CD4-positive, alpha-beta T cell treated with Interleukin-17A for 1 hour (primary cell): ENCODE measurements at regions not wholly inside any gene's neighbourhood (a gene's known extent, or its start where the extent isn't known, plus 50 kb on each side); places are given as distances from the start of the nearest gene placed in this dataset.
"Not testable (repeated sequence)": the region's sequence is repeated elsewhere in the genome, so short reads cannot be mapped to it uniquely, and the experiment has no call there.

Source experiments
- DNase-seq: peaks from one replicate; pipeline ENCODE4 v3.0.0-alpha.2; 2020

- no peak for DNase-seq
Observed at GRCh38 chrX:150254909-150255308, 108.2 kb upstream of the MAMLD1 start.

GRCh38 chrX:150255441-150256296 lies 107.4 kb upstream of the MAMLD1 start:
- DNase-seq, result no peak

GRCh38 chrX:150256297-150256650 lies 106.8 kb upstream of the MAMLD1 start:
- no peak for DNase-seq

DNA sequence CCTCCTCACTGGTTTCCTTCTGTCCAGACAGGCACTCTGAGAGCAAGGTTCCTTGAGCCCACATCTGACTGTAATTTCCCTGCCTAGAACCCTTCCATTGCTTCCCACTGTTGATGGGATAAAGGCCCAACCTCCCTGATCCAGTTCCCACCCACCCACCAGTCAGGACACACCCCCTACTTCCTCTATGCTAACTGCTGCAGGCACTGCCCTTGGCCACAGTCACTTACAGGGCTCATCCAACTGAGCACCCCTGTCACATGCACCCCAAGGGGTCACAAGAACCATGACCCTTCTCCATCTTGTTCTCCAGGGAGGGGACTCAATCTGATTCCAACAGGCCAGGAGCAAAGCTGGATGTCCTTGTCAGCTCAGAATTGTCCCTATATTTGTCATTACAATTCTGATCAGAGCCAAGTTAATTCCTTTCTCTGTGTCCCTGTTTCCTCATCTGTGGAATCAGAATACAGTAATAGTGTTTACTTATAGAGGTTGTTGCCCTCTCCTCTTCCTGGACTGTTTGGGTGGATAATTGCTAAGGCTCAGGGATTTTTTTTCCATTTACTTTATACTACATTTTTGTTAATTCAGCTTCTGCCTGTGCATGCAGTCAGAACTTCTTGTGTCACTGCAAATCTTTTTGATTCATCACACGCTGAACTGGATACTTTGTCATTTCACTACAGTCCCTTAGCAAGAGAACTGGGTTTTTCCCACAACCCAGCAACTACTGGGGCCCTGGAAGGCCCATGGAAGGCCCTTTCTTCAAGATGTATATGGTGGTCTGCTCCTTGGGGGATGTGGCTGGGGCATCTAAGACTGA lies 105.6 kb upstream of the MAMLD1 start:
- DNase-seq, result no peak

GRCh38 chrX:150258176-150258425 lies 105.0 kb upstream of the MAMLD1 start:
- no peak for DNase-seq

GRCh38 chrX:150258463-150259430 lies 104.4 kb upstream of the MAMLD1 start:
- no peak for DNase-seq

GRCh38 chrX:150262456-150262855 lies 100.7 kb upstream of the MAMLD1 start:
- no peak for DNase-seq

DNA sequence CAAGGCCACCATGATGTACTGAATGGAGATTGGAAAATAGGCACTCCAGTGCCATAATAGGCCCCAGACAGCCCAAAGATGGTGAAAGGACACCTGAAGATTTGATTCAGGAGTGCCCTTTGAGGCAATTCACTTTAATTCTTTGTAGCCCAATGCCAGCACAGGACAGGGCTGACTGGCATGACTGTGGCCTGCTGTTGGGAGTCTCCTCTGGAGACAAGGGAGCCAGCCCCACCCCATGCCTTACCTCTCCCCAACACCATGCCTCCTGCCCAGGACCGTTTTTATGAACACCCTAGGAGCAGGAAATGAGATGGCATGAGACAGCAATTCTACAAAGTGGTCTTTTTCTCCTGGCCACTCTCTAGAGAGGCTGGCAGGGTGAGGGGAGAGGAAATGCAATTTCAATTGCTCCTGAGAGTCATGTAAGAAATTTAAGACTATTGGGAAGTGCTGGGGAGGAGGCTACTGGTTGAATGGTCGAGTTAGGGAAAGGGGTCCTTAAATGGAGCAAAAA lies 94.2 kb upstream of the MAMLD1 start:
- no peak for DNase-seq

GRCh38 chrX:150269605-150270254 lies 93.4 kb upstream of the MAMLD1 start:
- no peak for DNase-seq

DNA sequence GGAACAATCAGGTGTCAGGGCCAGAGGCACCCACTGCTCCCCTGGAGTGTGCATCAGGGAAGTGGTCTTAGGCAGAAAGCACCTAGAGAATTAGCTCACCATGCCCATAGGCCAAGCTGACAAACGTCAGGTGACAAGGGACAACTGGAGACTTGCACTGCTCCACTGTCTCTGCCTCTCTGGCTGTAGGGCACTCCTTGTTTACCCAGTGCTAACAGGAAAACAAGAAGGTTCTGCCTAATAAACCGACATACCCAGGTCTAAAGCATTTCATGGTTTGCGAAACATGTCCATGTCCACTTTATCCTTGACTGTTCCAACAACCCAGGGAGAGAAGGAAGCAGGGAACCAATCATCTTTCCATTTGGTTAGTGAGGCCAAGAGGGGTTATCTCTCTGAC lies 92.5 kb upstream of the MAMLD1 start:
- DNase-seq, result no peak

DNA sequence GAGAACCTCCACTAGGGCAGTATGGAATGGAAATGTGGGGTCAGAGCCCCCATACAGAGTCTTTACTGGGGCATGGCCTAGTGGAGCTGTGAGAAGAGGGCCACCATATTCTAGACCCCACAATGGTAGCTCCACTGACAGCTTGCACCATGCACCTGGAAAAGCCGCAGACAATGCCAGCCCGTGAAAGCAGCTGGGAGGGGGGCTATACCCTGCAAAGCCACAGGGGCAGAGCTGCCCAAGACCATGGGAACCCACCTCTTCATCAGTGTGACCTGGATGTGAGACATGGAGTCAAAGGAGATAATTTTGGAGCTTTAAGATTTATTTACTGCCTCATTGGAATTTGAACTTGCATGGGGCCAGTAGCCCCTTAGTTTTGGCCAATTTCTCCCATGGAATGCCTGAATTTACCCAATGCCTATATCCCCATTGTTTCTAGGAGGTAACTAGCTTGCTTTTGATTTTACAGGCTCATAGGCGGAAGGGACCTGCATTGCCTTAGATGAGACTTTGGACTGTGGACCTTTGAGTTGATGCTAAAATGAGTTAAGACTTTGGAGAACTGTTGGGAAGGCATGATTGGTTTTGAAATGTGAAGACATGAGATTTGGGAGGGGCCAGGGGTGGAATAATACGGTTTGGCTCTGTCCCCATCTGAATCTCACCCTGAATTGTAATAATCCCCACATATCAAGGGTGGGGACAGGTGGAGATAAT lies 89.4 kb upstream of the MAMLD1 start:
- not testable (repeated sequence) for DNase-seq

DNA sequence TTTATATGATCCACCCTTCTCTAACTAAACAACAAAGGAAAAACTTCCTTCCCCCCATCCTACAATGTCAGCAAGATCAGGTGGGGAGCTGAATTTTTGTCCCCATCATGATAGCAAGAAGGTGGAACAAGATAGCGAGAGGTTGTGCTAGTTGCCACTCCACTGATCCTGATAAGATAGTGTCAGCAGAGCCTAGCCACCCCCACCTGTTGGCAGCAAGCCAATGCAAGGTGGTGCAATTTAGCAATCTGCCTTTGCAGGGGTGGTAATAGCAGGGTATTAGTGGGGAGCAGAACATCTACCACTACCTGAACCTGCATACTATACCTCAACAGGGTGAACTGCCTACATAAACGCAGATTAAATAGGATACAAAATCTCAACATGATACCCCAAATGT lies 80.2 kb upstream of the MAMLD1 start:
- no peak for DNase-seq

GRCh38 chrX:150291014-150291413 lies 72.1 kb upstream of the MAMLD1 start:
- no peak for DNase-seq

- no peak for DNase-seq
Observed at GRCh38 chrX:150293311-150294013, 69.7 kb upstream of the MAMLD1 start.

DNA sequence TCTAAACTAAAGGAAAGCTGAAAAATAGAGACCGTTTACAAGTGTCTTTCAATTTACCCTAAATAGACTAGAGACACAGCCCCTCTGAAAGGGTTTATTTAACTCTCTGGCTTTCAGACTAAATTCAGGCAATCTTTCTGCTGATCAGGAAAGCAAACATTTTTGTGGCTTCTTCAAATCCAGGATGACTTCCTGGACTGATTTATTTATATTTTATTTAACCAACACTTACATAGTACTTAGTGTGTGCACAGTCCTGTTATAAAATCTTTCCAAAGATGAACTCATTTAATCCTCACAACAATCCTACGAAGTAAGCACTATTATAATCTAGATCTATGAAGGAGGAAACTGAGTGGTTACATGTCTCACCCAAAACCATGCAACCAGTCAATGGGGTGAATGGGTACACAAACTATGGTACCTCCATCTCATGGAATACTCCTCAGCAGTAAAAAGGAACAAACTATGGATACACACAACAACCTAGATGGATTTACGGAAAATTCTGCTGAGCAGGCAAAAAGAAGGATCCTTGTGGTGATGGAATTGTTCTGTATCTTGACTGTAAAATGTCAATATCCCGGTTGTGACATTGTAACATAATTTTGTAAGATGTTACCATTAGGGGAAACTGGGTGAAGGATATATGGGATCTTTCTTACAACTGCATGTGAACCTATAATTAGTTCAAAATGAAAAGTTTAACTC lies 64.1 kb upstream of the MAMLD1 start:
- DNase-seq, result no peak

DNA sequence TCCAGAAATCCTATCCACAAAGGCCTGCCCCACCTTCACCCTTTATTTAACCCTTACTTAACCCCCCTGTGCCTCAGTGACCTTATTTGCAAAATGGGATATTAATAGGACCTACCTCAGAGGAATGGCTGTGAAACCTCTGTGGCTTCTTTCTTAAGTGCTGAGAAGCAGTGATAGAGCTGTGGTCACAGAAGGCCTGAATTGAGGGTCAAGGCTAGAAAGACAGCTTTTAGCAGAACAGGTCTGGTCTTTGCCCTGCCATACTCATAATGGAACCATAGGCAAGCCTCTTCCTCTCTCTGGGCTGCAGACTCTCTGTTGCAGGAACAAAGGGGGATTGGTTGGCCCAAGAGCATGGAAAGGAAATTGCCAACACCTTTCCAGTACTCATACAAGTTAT lies 63.5 kb upstream of the MAMLD1 start:
- no peak for DNase-seq

GRCh38 chrX:150303386-150304097 lies 59.6 kb upstream of the MAMLD1 start:
- DNase-seq, result no peak

- DNase-seq, result no peak
Observed at GRCh38 chrX:150306002-150306401, 57.1 kb upstream of the MAMLD1 start.

DNA sequence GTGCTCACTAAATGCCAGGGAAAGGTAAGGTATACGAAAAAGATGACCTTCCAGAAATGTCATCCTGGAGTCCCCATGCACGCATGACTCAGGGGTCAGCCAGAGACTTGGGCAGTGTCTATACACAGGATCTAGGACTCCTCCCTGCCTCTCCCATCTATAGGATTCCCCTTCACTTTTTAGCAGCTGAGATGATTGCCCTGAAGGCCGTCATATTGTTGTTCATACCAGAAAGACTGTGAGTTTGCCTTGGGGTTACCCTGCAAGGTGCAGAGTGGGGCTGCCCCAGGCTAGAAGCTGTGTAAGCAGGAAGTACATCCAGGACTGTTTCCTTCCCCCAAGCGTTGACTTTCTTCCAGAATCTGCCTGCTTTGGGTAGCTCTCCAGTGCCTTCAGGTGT lies 55.1 kb upstream of the MAMLD1 start:
- DNase-seq, result no peak
